OCI-LY7 (cell line): ENCODE measurements at regions not wholly inside any gene's neighbourhood (a gene's known extent, or its start where the extent isn't known, plus 50 kb on each side); places are given as distances from the start of the nearest gene placed in this dataset.

Source experiments
- BruUV-seq: library from RNA; stranded (reverse); fragments of 400-500 nt; replicated peaks from 2 replicates; lab custom pipeline; 2021; lab: Mats Ljungman, UMichigan
- CTCF ChIA-PET: fragments of 300-600 bp; sonication (Branson Sonifier 250); formaldehyde crosslinking; loops from one replicate; lab custom pipeline; 2022; ENCODE audit warnings: antibody characterized with exemption; ENCODE audit not compliant: unreplicated experiment; lab: Charles Lee
- POLR2A ChIA-PET: fragments of 300-600 bp; sonication (Branson Sonifier 250); formaldehyde crosslinking; loops from one replicate; lab custom pipeline; 2022; ENCODE audit warnings: antibody characterized with exemption; lab: Charles Lee
- DNase-seq: peaks from one replicate; pipeline ENCODE4 v3.0.0-alpha.2; 2015; ENCODE audit warnings: low spot score
- H2AFZ ChIP-seq: fragments of 200-600 bp; sonication (generic), shearing (Covaris generic); 2 replicates; pipeline ENCODE4 v1.6.1; 2014; ENCODE audit warnings: mild to moderate bottlenecking, antibody characterized with exemption, low read length, moderate library complexity
- H3K27ac ChIP-seq: fragments of 200-600 bp; sonication (generic); 2 replicates; pipeline ENCODE4 v1.5.1; 2014; ENCODE audit warnings: mixed run types, low read depth, mild to moderate bottlenecking, moderate library complexity, low read length, inconsistent platforms; ENCODE audit not compliant: poor library complexity, severe bottlenecking
- H3K36me3 ChIP-seq: fragments of 200-600 bp; sonication (generic); 2 replicates; pipeline ENCODE4 v1.6.1; 2014; ENCODE audit warnings: mild to moderate bottlenecking, antibody characterized with exemption, low read length, moderate library complexity, mixed read lengths; ENCODE audit not compliant: insufficient read depth
- H3K4me1 ChIP-seq: fragments of 200-600 bp; sonication (generic); 2 replicates; pipeline ENCODE4 v1.5.1; 2014; ENCODE audit warnings: mild to moderate bottlenecking, low read length; ENCODE audit not compliant: insufficient read depth, poor library complexity, severe bottlenecking
- H3K4me2 ChIP-seq: fragments of 200-600 bp; sonication (generic); 2 replicates; pipeline ENCODE4 v1.6.1; 2014; ENCODE audit warnings: mild to moderate bottlenecking, low read length
- H3K4me3 ChIP-seq: fragments of 200-600 bp; sonication (generic); 2 replicates; pipeline ENCODE4 v1.5.1; 2014; ENCODE audit warnings: mild to moderate bottlenecking, low read depth, low read length; ENCODE audit not compliant: poor library complexity, severe bottlenecking
- H3K79me2 ChIP-seq: fragments of 200-600 bp; sonication (generic); 2 replicates; pipeline ENCODE4 v1.6.1; 2016; ENCODE audit warnings: low read depth, mild to moderate bottlenecking, low read length, moderate library complexity, mixed read lengths; ENCODE audit not compliant: insufficient read depth
- H3K9me2 ChIP-seq: fragments of 200-600 bp; sonication (generic); 2 replicates; pipeline ENCODE4 v1.6.1; 2016; ENCODE audit warnings: mild to moderate bottlenecking, low read length, mixed read lengths; ENCODE audit not compliant: insufficient read depth
- H3K9me3 ChIP-seq: fragments of 200-600 bp; sonication (generic); 2 replicates; pipeline ENCODE4 v1.6.1; 2014; ENCODE audit warnings: mild to moderate bottlenecking, mixed run types, low read length, mixed read lengths
- H4K20me1 ChIP-seq: fragments of 200-600 bp; sonication (generic); 2 replicates; pipeline ENCODE4 v1.6.1; 2014; ENCODE audit warnings: mild to moderate bottlenecking, antibody characterized with exemption, low read length, moderate library complexity, mixed read lengths; ENCODE audit not compliant: insufficient read depth
- EZH2phosphoT487 ChIP-seq: fragments of 200-600 bp; sonication (generic); IDR thresholded peaks from 2 replicates; pipeline ENCODE4 v1.6.1; 2018; ENCODE audit warnings: low read depth, borderline replicate concordance, mild to moderate bottlenecking, mixed run types, antibody characterized with exemption, low read length, moderate library complexity, mixed read lengths
- intact Hi-C: fragments of 100-400 bp; cut with micrococcal nuclease; formaldehyde crosslinking; loops from one replicate; pipeline ENCODE4 v1.10.0; 2022; ENCODE audit not compliant: unreplicated experiment
- TF ChIP-seq, protein P1 (sequence below): fragments of 200-600 bp; sonication (generic); conservative IDR thresholded peaks from 2 replicates; pipeline ENCODE4 v1.5.1; 2014; ENCODE audit warnings: mild to moderate bottlenecking, antibody characterized with exemption, low read length, moderate library complexity, mixed read lengths

DNA sequence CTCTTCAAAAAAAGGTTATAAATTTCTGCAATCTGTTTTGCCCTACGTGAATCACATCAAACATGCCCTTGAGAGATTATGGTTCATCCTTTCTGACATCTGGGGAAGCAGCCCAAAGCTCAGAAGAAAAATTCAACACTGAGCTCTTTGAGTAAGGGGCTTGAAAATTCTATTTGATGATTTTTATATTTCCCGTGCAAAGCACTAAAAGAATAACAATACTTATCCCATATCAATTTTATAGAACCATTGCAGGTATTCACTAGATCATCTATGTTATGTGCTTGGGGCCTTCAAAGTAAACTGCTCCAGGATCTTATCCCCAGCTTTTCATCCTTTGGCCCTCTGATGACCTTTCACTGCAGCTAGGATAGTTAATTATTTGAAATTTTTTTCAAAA, 966.9 kb upstream of the CNTN5 start:
- ChIA-PET CTCF (interaction anchor here (0.6 kb wide), 1 partner anchor 10 kb away, joined by 4 read pairs; no protein-coding TSS in a partner anchor), POLR2A (no interaction called here)
- no peaks in the 10 kb centered on the region for H3K36me3 ChIP-seq
- no peaks in the 10 kb centered on the region for H3K4me1 ChIP-seq
- H4K20me1 ChIP-seq = no peaks in the 10 kb centered on the region
- H3K9me2 ChIP-seq = no peaks in the 10 kb centered on the region
- DNase-seq = no peak
- H3K9me3 ChIP-seq = no peaks in the 10 kb centered on the region
- H2AFZ ChIP-seq = no peak overlapping the region
- H3K4me2 ChIP-seq = no peak overlapping the region
- intact Hi-C loops = no loop called here
- H3K27ac ChIP-seq = no peak overlapping the region
- no peaks in the 10 kb centered on the region for H3K79me2 ChIP-seq
- H3K4me3 ChIP-seq = no peak overlapping the region
- BruUV-seq = no TSS peak
- TF ChIP-seq EZH2phosphoT487 = no peak
- TF ChIP-seq, protein P1, sequence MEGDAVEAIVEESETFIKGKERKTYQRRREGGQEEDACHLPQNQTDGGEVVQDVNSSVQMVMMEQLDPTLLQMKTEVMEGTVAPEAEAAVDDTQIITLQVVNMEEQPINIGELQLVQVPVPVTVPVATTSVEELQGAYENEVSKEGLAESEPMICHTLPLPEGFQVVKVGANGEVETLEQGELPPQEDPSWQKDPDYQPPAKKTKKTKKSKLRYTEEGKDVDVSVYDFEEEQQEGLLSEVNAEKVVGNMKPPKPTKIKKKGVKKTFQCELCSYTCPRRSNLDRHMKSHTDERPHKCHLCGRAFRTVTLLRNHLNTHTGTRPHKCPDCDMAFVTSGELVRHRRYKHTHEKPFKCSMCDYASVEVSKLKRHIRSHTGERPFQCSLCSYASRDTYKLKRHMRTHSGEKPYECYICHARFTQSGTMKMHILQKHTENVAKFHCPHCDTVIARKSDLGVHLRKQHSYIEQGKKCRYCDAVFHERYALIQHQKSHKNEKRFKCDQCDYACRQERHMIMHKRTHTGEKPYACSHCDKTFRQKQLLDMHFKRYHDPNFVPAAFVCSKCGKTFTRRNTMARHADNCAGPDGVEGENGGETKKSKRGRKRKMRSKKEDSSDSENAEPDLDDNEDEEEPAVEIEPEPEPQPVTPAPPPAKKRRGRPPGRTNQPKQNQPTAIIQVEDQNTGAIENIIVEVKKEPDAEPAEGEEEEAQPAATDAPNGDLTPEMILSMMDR = no peak

DNA sequence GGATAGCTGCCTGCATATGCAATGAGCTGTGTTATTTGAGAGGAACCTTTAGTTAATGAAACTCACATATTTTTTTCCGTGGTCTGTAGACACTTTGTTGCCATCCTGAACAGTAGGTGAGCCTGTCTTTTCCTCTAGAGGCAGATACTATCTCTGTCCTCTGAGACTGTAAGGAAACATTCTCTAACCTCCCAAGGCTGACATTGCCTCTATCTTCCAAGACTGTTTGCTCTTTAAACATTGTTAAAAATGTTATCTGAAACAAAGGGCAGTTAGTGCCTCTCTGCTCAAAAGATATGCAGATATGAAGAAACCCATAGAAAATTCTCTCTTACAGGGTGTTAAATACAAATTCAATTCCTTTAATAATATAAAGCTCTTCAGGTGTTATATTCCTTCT, 963.8 kb upstream of the CNTN5 start:
- TF ChIP-seq EZH2phosphoT487 = no peak
- TF ChIP-seq, protein P1 = no peak
- Histone ChIP-seq H4K20me1 (no peaks in the 10 kb centered on the region), H2AFZ (no peak overlapping the region), H3K9me3 (no peaks in the 10 kb centered on the region), H3K27ac (no peak overlapping the region), H3K4me1 (no peaks in the 10 kb centered on the region), H3K36me3 (no peaks in the 10 kb centered on the region), H3K79me2 (no peaks in the 10 kb centered on the region), H3K4me2 (no peak overlapping the region), H3K9me2 (no peaks in the 10 kb centered on the region), H3K4me3 (no peak overlapping the region)
- ChIA-PET POLR2A (no interaction called here), CTCF (no interaction called here)
- BruUV-seq = no TSS peak
- no peak for DNase-seq
- intact Hi-C loops = no loop called here

DNA sequence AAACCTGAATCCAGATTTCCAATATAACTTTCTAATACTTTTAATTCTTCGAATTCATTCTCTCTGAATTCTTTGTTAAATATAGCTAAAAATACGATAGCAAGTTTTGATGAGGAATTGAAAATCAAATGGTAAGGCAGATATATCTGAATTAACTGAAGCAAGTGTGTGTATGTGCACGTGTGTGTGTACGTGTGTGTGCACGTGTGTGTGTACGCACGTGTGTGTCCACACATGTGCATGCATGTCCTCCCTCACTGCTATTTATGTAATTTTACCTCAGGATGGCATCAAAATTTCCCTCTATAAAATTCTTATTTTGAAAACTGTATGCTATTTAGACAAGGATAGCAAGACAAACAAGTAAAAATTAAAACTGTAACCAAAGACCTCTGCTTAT, 961.3 kb upstream of the CNTN5 start:
- BruUV-seq = no TSS peak
- Histone ChIP-seq H3K4me1 (no peaks in the 10 kb centered on the region), H2AFZ (no peak overlapping the region), H3K9me2 (no peaks in the 10 kb centered on the region), H3K79me2 (no peaks in the 10 kb centered on the region), H4K20me1 (no peaks in the 10 kb centered on the region), H3K36me3 (no peaks in the 10 kb centered on the region), H3K9me3 (no peaks in the 10 kb centered on the region), H3K4me3 (no peak overlapping the region), H3K4me2 (no peak overlapping the region), H3K27ac (no peak overlapping the region)
- ChIA-PET CTCF (no interaction called here), POLR2A (no interaction called here)
- TF ChIP-seq, protein P1 = no peak
- no peak for TF ChIP-seq EZH2phosphoT487
- intact Hi-C loops = no loop called here
- no peak for DNase-seq
